IPS-20b (cell line): ENCODE measurements at regions not wholly inside any gene's neighbourhood (a gene's known extent, or its start where the extent isn't known, plus 50 kb on each side); places are given as distances from the start of the nearest gene placed in this dataset.

Experiments used
- H3K27ac ChIP-seq: one replicate; pipeline ENCODE4 v1.5.1; 2013; ENCODE audit warnings: low read length
- H3K27me3 ChIP-seq: 2 replicates; pipeline ENCODE4 v1.6.1; 2013; ENCODE audit warnings: mild to moderate bottlenecking, low read length, inconsistent platforms; ENCODE audit not compliant: insufficient read depth
- H3K36me3 ChIP-seq: 2 replicates; pipeline ENCODE4 v1.6.1; 2013; ENCODE audit warnings: low read depth, mild to moderate bottlenecking, inconsistent platforms, low read length, moderate library complexity; ENCODE audit not compliant: insufficient read depth
- H3K4me1 ChIP-seq: 2 replicates; pipeline ENCODE4 v1.6.1; 2013; ENCODE audit warnings: mild to moderate bottlenecking, control low read depth, inconsistent platforms, low read length, moderate library complexity; ENCODE audit not compliant: insufficient read depth
- H3K4me3 ChIP-seq: 2 replicates; pipeline ENCODE4 v1.5.1; 2013; ENCODE audit warnings: mild to moderate bottlenecking, low read length, inconsistent platforms
- H3K9ac ChIP-seq: 2 replicates; pipeline ENCODE4 v1.6.1; 2013; ENCODE audit warnings: low read depth, mild to moderate bottlenecking, inconsistent platforms, low read length, moderate library complexity
- H3K9me3 ChIP-seq: 2 replicates; pipeline ENCODE4 v1.6.1; 2013; ENCODE audit warnings: mild to moderate bottlenecking, low read depth, low read length, inconsistent platforms; ENCODE audit not compliant: insufficient read depth

DNA sequence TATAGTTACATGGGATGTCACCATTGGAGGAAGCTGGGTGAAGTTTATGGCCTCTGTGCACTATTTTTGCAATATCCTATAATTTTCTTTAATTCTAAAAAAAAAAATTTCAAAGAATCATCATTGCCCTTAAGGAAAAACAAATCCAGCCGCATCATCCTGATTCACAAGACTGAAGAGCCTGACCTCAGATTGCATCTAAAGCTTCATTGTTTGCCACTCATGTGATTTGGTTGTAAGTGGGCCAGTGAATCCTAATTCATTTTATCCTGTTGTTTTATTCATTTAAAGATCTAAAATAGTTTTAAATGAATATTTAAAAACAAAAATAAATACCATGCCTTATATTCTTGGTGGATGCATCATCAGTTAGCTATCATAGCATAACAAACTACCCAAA is 504.5 kb downstream of the TBC1D4 start:
- H3K4me1 ChIP-seq: peaks cover 5% of the 10 kb centered on the region; the same call in 1 of the 2 replicates
- no peaks in the 10 kb centered on the region for H3K27me3 ChIP-seq
- no peak overlapping the region for H3K4me3 ChIP-seq
- H3K9me3 ChIP-seq: no peaks in the 10 kb centered on the region
- no peaks in the 10 kb centered on the region for H3K36me3 ChIP-seq
- no peak overlapping the region for H3K9ac ChIP-seq
- no peak overlapping the region for H3K27ac ChIP-seq

DNA sequence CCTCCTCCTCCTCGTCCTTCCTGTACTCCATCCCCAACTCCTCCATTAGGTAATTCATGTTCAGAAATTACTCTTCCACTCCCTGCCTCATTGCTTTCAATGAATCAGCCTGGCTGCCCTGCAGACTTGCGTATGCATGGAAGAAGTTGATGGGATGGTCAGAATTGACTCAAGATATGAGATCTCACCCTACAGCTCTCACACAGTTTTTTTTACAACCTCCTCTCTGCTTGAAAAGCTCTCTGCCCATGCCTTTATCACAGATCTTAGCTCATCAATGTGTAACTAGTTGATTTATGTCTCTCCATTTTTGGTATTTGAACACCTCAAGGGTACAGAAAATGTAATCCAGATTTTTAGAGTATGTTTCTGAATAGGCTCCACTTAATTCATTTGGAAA is 506.9 kb downstream of the TBC1D4 start:
- Histone ChIP-seq H3K9ac (no peak overlapping the region), H3K4me1 (peaks cover 5% of the 10 kb centered on the region; the same call in 1 of the 2 replicates), H3K4me3 (no peak overlapping the region), H3K9me3 (no peaks in the 10 kb centered on the region), H3K27me3 (no peaks in the 10 kb centered on the region), H3K27ac (no peak overlapping the region), H3K36me3 (no peaks in the 10 kb centered on the region)

DNA sequence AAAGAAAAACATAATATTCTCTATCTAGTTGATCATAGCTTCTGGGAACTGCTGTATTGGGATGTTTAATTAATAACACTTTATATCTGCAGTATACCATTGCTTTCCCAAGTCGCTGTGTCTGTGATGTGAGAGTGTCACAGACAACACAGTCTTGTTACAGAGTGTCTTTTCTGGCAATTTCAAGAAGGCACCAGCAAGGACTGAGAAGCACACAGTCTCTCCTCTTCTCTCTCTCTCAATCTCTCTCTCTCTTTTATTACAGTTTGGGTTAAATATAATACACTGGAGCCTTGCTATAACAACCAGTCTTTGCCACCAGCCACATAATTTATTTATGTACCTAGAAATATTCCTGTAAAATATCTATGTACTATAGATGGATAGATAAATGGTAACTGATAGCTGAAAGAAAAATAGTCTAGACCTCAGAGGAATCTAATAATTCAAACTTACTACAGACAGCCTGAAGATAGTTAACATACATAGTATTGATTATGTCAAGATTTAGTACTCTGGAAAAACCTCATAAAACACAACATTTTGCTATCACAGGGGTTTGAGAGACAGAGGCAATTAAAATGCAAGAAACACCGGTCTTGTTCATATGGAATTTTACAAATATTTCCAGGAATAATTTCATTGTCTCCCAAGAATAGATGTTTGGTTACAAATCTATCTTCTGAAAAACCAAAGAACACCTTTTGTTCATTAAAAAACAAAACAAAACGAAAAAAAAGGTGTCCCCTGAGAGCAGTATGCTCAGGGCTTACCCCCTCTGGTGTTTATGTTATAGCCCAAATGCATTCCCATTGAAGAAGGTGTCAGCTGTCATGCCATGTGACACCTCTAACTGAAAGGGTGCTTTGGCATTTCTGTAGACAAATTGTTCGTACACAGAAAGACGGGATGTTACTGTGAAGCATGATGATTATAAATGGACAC is 507.8 kb downstream of the TBC1D4 start:
- no peak overlapping the region for H3K9ac ChIP-seq
- peaks cover 5% of the 10 kb centered on the region; the same call in 1 of the 2 replicates for H3K4me1 ChIP-seq
- no peak overlapping the region for H3K27ac ChIP-seq
- no peaks in the 10 kb centered on the region for H3K9me3 ChIP-seq
- H3K36me3 ChIP-seq: no peaks in the 10 kb centered on the region
- H3K4me3 ChIP-seq: no peak overlapping the region
- H3K27me3 ChIP-seq: no peaks in the 10 kb centered on the region

DNA sequence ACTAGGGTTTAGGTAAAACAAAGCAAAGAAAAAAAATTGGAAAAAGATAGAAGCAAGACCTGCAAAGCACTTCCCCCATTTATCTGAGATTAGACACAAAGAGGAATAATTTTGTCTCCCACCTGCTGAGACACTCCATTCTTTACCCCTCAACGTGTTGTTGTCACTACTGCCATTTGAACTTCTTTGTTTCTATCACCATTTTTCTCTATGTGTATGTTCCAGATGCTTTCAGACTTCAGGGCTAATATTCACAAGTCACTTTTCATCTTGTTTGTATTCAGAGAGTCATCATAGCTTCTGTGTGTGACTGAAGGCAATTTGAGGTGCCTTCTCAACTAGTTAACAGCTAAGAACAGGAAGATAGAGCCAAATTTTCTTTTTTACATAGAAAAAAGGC is 512.5 kb downstream of the TBC1D4 start:
- Histone ChIP-seq H3K4me1 (peaks cover under 1% of the 10 kb centered on the region; the same call in 1 of the 2 replicates), H3K27me3 (no peaks in the 10 kb centered on the region), H3K27ac (no peak overlapping the region), H3K9ac (no peak overlapping the region), H3K4me3 (no peak overlapping the region), H3K9me3 (no peaks in the 10 kb centered on the region), H3K36me3 (no peaks in the 10 kb centered on the region)

DNA sequence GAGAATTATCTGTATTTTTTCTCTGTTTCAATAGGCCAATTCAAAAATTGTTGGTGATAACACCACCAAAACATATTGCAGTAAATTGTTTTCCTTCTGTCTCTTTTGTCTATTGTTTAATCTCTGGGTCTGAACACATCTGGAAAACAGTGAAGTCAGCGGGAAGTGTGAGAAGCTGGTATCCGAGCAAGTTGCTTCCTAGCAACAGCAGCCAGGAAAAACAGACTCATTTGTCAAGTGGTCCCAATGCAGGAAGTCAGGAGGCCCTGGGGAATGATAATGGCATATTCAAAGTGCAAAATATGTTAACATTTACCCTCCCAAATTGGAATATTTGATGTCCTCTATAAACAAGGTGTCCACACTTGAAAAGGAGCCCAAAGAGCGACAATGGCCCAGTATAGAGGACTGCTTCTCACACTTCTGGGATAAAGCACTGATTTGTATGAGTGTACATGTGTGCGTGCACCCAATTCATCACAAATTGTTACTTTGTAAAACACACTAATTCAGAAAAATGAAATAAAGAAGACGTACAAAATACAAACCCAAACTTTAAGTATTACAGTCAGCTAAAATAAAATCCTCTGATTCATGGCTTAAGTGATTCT is 515.0 kb downstream of the TBC1D4 start:
- H3K9ac ChIP-seq: no peak overlapping the region
- H3K4me1 ChIP-seq: no peaks in the 10 kb centered on the region
- no peak overlapping the region for H3K27ac ChIP-seq
- H3K9me3 ChIP-seq: no peaks in the 10 kb centered on the region
- no peak overlapping the region for H3K4me3 ChIP-seq
- no peaks in the 10 kb centered on the region for H3K27me3 ChIP-seq
- no peaks in the 10 kb centered on the region for H3K36me3 ChIP-seq

DNA sequence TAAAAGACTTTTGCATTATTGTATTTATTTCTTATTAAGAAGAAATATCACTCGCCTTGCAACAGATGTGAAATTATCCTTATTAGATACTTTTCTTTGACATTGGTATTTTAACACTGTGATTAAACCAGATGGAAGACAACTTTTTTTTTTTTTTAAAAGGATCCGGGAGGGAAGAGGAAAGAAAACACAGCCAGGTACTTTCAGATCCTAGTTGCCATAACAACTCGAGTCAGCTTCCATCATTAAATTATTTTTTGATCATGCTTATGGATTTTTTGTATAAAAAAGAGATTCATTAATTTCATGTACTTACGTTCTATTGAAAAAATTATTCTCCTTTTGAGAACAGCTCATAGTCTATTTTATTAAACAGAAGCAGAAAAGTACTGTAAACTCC is 515.7 kb downstream of the TBC1D4 start:
- H3K9me3 ChIP-seq: no peaks in the 10 kb centered on the region
- no peak overlapping the region for H3K27ac ChIP-seq
- no peaks in the 10 kb centered on the region for H3K4me1 ChIP-seq
- no peaks in the 10 kb centered on the region for H3K27me3 ChIP-seq
- no peak overlapping the region for H3K9ac ChIP-seq
- H3K4me3 ChIP-seq: no peak overlapping the region
- no peaks in the 10 kb centered on the region for H3K36me3 ChIP-seq

DNA sequence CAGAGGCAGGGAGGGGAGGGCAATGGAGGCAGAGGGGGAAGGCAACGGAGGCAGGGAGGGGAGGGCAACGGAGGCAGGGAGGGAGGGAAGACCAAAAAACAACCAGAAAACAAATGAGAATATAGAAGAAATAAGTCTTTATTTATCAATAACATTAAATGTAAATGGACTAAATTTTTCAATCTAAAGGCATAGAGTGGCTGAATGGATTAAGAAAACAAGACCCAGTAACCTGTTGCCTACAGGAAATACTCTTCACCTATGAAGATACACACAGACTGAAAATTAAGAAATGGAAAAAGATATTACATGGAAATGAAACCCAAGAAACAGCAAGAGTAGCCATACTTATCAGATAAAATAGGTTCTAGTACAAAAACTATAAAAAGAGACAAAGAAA is 536.3 kb downstream of the TBC1D4 start:
- Histone ChIP-seq H3K4me1 (no peaks in the 10 kb centered on the region), H3K9me3 (peaks cover 10% of the 10 kb centered on the region), H3K4me3 (no peak overlapping the region), H3K9ac (no peak overlapping the region), H3K27ac (no peak overlapping the region), H3K36me3 (no peaks in the 10 kb centered on the region), H3K27me3 (no peaks in the 10 kb centered on the region)

DNA sequence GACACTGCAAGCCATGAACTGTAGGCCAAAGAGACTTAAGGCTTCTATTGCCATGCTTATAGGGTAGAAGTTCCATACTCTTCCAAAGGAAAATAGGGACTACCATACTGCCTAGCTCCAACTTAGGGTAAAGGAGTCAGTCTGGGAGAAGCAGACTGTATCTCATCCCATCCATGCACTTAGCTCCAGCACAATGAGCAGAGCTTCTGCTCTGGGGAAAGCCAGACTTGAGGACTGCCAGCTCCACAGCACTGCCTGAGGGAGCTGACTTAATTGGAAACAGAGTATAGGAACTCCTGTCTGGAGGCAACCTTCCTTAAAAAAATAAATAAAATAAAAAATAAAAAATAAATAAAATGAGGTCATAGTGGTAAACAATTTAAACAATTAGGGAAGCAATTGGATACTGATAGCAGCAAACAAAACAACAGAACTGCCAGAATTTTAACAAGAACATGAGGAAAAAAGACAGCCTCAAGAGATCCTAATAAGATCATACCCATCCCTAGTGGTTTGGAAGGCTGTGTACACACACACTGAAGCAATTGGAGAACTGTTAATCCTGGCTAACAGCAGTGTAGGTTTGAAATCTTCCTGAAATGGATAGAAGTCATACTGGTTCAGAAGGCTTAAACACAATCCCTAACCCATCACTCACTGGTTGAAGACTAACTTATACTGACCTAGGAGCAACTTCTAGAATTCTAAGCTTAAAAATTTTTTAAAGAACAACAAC is 550.1 kb downstream of the TBC1D4 start:
- H3K27ac ChIP-seq: no peak overlapping the region
- no peaks in the 10 kb centered on the region for H3K4me1 ChIP-seq
- no peaks in the 10 kb centered on the region for H3K36me3 ChIP-seq
- H3K9me3 ChIP-seq: no peaks in the 10 kb centered on the region
- H3K9ac ChIP-seq: no peak overlapping the region
- no peak overlapping the region for H3K4me3 ChIP-seq
- H3K27me3 ChIP-seq: no peaks in the 10 kb centered on the region

DNA sequence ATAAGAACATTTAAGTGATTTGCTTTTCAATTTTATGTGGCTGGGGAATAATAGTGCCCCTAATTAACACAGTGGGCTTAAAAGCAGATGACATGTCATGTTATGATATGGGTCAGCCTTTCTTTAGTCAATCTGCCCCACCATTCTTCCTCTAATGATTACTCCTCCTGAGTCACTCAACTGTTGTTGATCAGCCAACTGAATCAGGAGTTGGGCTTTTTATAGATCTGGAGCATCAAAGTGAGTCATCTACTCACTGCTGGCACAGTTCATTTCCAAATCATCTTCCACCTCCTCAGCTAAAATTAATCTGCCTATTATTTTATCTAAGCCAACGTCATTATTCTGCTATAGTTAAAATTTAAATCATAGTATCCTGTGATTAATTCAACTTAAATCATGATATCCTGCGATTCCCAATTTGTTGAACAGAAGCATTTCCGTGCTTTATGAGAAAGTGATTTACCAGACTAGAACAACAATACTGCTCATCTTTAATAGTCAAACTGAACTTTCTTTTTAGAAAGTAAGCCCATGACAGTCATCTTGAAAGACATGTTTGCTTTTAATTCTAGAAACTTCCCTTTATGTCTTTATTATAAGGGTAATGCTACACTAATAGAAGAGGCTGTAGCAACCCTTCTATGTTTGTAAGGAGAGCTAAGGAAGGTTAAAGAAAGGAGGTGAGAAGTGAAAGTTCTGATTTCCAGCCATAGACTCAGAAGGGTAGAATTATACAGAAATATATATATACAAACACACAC is 551.4 kb downstream of the TBC1D4 start:
- H3K36me3 ChIP-seq: no peaks in the 10 kb centered on the region
- H3K27ac ChIP-seq: no peak overlapping the region
- H3K4me1 ChIP-seq: no peaks in the 10 kb centered on the region
- no peak overlapping the region for H3K9ac ChIP-seq
- no peak overlapping the region for H3K4me3 ChIP-seq
- no peaks in the 10 kb centered on the region for H3K27me3 ChIP-seq
- H3K9me3 ChIP-seq: no peaks in the 10 kb centered on the region; the same call in 1 of the 2 replicates

DNA sequence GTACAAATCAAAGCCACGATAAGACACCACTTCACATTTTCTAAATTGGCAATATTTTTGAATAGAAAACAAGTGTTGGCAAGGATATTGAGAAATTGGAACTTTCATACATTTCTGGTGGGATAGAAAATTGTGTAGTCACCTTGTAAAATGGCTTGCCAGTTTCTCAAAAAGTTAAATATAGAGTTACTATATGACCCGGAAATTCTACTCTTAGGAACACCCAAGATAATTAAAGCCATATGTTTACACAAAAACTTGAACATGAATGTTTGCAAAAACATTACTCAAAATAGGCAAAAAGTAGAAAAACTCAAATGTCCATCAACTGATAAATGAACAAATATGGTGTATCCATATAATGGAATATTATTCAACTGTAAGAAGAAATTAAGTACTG is 552.5 kb downstream of the TBC1D4 start:
- Histone ChIP-seq H3K4me3 (no peak overlapping the region), H3K4me1 (no peaks in the 10 kb centered on the region), H3K36me3 (no peaks in the 10 kb centered on the region), H3K9ac (no peak overlapping the region), H3K27ac (no peak overlapping the region), H3K9me3 (no peaks in the 10 kb centered on the region; the same call in 1 of the 2 replicates), H3K27me3 (no peaks in the 10 kb centered on the region)

DNA sequence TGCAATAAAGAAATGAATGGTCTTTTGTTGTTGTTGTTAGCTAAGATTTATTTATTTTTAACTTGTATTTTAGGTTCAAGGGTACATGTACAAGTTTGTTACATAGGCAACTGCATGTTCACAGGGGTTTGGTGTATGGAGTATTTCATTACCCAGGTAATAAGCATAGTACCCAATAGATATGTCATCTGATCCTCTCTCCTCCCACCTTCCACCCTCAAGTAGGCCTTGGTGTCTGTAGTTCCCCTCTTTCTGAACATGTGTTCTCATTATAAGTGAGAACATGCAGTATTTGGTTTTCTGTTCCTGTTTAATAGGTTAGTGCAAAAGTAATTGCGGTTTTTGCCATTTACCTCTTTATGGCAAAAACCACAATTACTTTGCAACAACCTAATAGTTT is 554.1 kb downstream of the TBC1D4 start:
- no peaks in the 10 kb centered on the region for H3K36me3 ChIP-seq
- peaks cover 8% of the 10 kb centered on the region for H3K9me3 ChIP-seq
- no peaks in the 10 kb centered on the region for H3K4me1 ChIP-seq
- no peak overlapping the region for H3K27ac ChIP-seq
- no peak overlapping the region for H3K9ac ChIP-seq
- no peaks in the 10 kb centered on the region for H3K27me3 ChIP-seq
- no peak overlapping the region for H3K4me3 ChIP-seq
